Immature natural killer cell (primary cell): ENCODE measurements at regions not wholly inside any gene's neighbourhood (a gene's known extent, or its start where the extent isn't known, plus 50 kb on each side); places are given as distances from the start of the nearest gene placed in this dataset.

Experiments used
- DNase-seq, 3 donors: peaks; one replicate each; pipeline ENCODE4 v3.0.0; 2022; ENCODE audit warnings: mixed read lengths in 1 of 3
- H3K27ac Mint-ChIP-seq, 6 donors: one replicate each; pipeline ENCODE4 v1.8.0; 2020; ENCODE audit warnings: mixed read lengths in 6 of 6, mild to moderate bottlenecking in 5 of 6, inconsistent platforms in 4 of 6, moderate library complexity in 3 of 6
- H3K27me3 Mint-ChIP-seq, 3 donors: one replicate each; pipeline ENCODE4 v1.8.0; 2020 to 2021; ENCODE audit warnings: low read depth in 3 of 3, mild to moderate bottlenecking in 3 of 3, mixed read lengths in 3 of 3, moderate library complexity in 3 of 3, inconsistent platforms in 1 of 3
- H3K36me3 Mint-ChIP-seq, 3 donors: one replicate each; pipeline ENCODE4 v1.8.0; 2020; ENCODE audit warnings: mixed read lengths in 3 of 3, inconsistent platforms in 2 of 3, mild to moderate bottlenecking in 2 of 3
- H3K4me1 Mint-ChIP-seq, 2 donors: one replicate each; pipeline ENCODE4 v1.8.0; 2020; ENCODE audit warnings: inconsistent platforms in 2 of 2, mild to moderate bottlenecking in 2 of 2, mixed read lengths in 2 of 2, moderate library complexity in 1 of 2
- H3K4me3 Mint-ChIP-seq, 5 donors: one replicate each; pipeline ENCODE4 v1.8.0; 2020; ENCODE audit warnings: mild to moderate bottlenecking in 5 of 5, mixed read lengths in 5 of 5, inconsistent platforms in 3 of 5, moderate library complexity in 3 of 5
- H3K9me3 Mint-ChIP-seq, 6 donors: one replicate each; pipeline ENCODE4 v1.8.0; 2020; ENCODE audit warnings: mild to moderate bottlenecking in 6 of 6, mixed read lengths in 6 of 6, inconsistent platforms in 4 of 6, moderate library complexity in 3 of 6

DNA sequence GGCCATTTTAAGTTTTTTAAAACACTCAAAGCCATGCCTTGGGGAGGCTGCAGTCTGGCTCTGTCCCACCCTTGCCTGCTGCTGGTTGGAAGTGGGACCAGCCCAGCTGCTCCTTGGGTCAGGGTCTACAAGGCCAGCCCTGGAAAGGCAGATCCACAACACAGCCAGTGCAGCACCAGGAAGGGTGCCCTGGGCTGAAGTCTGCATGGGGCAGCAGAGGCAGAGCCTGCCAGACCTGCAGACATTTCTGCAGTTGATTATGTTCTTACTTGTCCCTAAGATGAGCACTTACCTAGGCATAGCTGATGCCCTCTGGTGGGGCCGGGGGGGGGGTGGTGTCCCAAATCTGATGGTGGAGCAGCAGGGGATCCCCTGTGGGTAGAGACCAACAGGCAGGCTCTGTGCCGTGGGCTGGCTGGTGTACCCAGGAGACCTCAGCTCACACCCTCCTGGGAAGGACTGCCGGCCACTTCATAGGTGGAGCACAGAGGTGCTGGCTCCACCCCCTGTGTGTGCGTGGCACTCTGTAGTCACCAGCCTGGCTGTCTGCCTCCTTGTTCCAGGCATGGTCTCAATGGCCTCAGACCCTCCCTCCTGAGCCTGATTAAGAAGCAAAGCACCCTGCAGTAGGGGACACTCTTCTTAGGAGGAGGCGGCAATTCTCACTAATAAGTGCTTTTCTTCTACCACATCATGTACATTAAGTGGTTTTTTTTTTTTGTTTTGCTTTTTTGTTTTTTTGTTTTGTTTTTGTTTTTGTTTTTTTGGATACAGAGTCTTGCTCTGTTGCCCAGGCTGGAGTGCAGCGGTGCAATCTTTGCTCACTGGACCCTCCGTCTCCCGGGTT lies 97.4 kb upstream of the KLF13 start:
- Mint-ChIP-seq H3K36me3 (peaks cover 0 to 4% (median 0%) of the 10 kb centered on the region in 3 donors), H3K27me3 (peaks cover 0 to 6% (median 5%) of the 10 kb centered on the region in 3 donors), H3K27ac (no peak overlapping the region), H3K9me3 (no peaks in the 10 kb centered on the region), H3K4me1 (peaks cover 5 to 13% of the 10 kb centered on the region in 2 donors), H3K4me3 (no peak overlapping the region)
- peak in 1 of 3 donors; percentile 10 for DNase-seq

GRCh38 chr15:31230630-31231485 lies 95.8 kb upstream of the KLF13 start:
- Mint-ChIP-seq H3K27me3 (peaks cover 0 to 5% (median 4%) of the 10 kb centered on the region in 3 donors), H3K4me1 (peaks cover 0 to 8% of the 10 kb centered on the region in 2 donors), H3K27ac (no peak overlapping the region), H3K4me3 (no peak overlapping the region), H3K36me3 (no peaks in the 10 kb centered on the region), H3K9me3 (no peaks in the 10 kb centered on the region)
- DNase-seq = no peak

DNA sequence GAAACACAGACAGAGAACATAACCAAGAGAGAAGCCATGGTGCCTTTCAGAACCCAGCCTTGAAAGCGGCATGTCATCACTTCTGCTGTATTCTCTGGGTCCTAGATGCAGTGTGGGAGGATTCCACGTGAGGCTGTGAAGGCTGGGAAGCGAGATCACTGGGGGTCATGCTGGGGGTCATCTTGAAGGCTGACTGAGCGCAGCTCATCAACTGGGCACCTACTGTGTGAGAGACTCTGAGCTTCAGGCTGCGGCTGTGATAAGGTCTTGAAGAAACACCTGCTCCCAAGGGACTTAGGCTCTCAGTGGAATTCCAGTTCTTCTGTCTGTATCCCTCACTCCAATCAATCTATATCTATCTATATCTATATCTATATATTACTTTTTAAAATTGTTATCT lies 91.8 kb upstream of the KLF13 start:
- H3K27me3 Mint-ChIP-seq = peaks cover 0 to 8% (median 2%) of the 10 kb centered on the region in 3 donors
- DNase-seq = no peak
- H3K4me3 Mint-ChIP-seq = no peak overlapping the region
- no peaks in the 10 kb centered on the region for H3K9me3 Mint-ChIP-seq
- H3K4me1 Mint-ChIP-seq = no peaks in the 10 kb centered on the region
- no peaks in the 10 kb centered on the region for H3K36me3 Mint-ChIP-seq
- no peak overlapping the region for H3K27ac Mint-ChIP-seq

- no peaks in the 10 kb centered on the region for H3K36me3 Mint-ChIP-seq
- DNase-seq = no peak
- no peak overlapping the region for H3K27ac Mint-ChIP-seq
- H3K27me3 Mint-ChIP-seq = peaks cover 0 to 8% (median 2%) of the 10 kb centered on the region in 3 donors
- no peaks in the 10 kb centered on the region for H3K4me1 Mint-ChIP-seq
- no peak overlapping the region for H3K4me3 Mint-ChIP-seq
- no peaks in the 10 kb centered on the region for H3K9me3 Mint-ChIP-seq
These were observed 91.1 kb upstream of the KLF13 start for GRCh38 chr15:31235311-31236183.

DNA sequence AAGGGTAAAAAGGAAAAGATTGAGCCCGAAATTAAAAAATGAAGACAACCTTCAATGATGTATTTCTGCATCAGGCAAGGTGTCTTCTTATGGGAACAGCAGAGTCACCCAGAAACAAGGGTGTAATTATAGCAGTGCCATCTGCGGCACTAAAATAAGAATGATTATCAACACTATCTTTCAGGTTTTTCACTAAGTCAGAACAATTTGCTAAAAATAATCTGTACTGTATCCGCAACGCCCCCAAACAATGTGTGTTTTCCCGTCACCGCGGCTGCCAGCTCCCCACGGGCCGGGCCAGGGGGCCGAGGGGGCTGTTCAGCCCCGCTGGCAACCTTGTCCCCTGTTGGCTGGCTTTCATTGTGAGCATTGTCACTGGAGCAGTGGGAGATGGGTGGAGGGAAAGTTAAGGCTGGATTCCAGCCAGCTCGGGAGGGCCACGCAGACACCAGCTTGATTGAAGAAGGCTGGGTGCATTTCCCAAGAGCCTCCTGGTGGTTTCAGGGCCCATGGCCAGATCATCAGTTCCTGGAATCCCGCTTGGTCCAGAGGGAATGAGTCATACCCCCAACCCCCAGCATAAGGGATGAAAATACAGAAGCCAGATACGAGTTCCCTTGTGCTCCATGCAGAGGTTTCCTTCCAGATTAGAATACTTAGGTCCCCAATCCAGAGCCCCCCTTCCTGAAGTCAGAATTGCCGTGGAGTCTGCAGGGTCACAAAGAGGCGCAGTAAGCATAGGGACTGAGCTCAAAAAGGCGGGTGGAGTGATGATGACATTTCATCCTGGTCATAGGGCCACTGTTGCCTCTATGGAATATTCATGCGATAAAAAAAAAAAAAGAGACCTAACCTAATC lies 90.2 kb upstream of the KLF13 start:
- H3K36me3 Mint-ChIP-seq = no peaks in the 10 kb centered on the region
- no peak overlapping the region for H3K4me3 Mint-ChIP-seq
- H3K4me1 Mint-ChIP-seq = peaks cover 0 to 3% of the 10 kb centered on the region in 2 donors
- H3K27ac Mint-ChIP-seq = no peak overlapping the region
- peaks cover 0 to 5% (median 2%) of the 10 kb centered on the region in 3 donors for H3K27me3 Mint-ChIP-seq
- no peak for DNase-seq
- H3K9me3 Mint-ChIP-seq = no peaks in the 10 kb centered on the region

DNA sequence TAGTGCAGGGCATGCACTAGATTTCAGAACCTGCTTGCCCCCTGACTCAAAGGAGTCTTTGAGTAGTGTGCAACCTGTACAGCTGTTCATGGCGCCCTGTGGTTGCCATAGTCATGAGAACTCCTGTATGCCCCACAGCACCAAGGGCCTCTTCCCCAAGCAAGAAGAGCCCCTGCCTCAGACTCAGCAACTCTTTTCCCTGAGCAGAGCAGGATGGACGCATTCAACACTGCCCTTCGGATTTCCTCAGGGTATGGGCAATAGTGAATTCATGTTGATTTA lies 89.7 kb upstream of the KLF13 start:
- Mint-ChIP-seq H3K9me3 (no peaks in the 10 kb centered on the region), H3K27ac (no peak overlapping the region), H3K4me1 (peaks cover 5 to 9% of the 10 kb centered on the region in 2 donors), H3K27me3 (peaks cover 0 to 5% (median 2%) of the 10 kb centered on the region in 3 donors), H3K36me3 (no peaks in the 10 kb centered on the region), H3K4me3 (no peak overlapping the region)
- no peak for DNase-seq

DNA sequence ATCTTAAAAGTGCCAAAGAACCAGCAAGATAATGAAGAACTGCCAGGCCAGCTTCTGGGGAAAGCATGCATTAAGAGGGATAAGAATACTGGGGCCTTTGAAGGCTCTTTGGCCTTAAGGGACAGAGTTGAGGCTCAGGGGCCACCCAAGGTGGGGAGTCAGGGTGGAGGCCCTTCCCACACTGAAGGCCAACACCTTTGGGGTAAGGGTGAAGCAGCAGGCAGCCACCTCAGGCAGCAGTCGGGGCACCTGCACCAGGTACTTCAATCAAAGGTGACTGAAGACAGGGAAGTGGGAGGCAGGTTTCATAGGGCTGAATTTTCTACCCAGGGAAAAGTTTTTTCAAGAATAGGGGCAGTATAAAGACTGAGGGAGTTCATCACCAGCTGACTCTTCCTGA lies 87.7 kb upstream of the KLF13 start:
- Mint-ChIP-seq H3K36me3 (no peaks in the 10 kb centered on the region), H3K4me1 (peaks cover 9 to 12% of the 10 kb centered on the region in 2 donors), H3K27ac (peak overlapping the region in 3 of 6 donors; percentile 10 to 58 (median 10)), H3K9me3 (no peaks in the 10 kb centered on the region), H3K27me3 (peaks cover 0 to 3% (median 2%) of the 10 kb centered on the region in 3 donors), H3K4me3 (no peak overlapping the region)
- DNase-seq = no peak

- Mint-ChIP-seq H3K4me3 (no peak overlapping the region), H3K27me3 (peaks cover 0 to 4% (median 3%) of the 10 kb centered on the region in 3 donors), H3K9me3 (no peaks in the 10 kb centered on the region), H3K36me3 (no peaks in the 10 kb centered on the region), H3K4me1 (peaks cover 9 to 12% of the 10 kb centered on the region in 2 donors), H3K27ac (peak overlapping the region in 1 of 6 donors; percentile 31)
- DNase-seq = no peak
These were observed 87.2 kb upstream of the KLF13 start for GRCh38 chr15:31239409-31239808.

- H3K27me3 Mint-ChIP-seq = peaks cover 0 to 4% (median 3%) of the 10 kb centered on the region in 3 donors
- peak in 2 of 3 donors; percentile 39 to 57 for DNase-seq
- peak overlapping the region in 1 of 5 donors; percentile 61 for H3K4me3 Mint-ChIP-seq
- no peaks in the 10 kb centered on the region for H3K36me3 Mint-ChIP-seq
- H3K9me3 Mint-ChIP-seq = no peaks in the 10 kb centered on the region
- peaks cover 9 to 12% of the 10 kb centered on the region in 2 donors for H3K4me1 Mint-ChIP-seq
- H3K27ac Mint-ChIP-seq = peak overlapping the region in 5 of 6 donors; percentile 2 to 84 (median 57)
These were observed 84.6 kb upstream of the KLF13 start for GRCh38 chr15:31241888-31242522.

- Mint-ChIP-seq H3K4me1 (peaks cover 9 to 12% of the 10 kb centered on the region in 2 donors), H3K4me3 (no peak overlapping the region), H3K27ac (no peak overlapping the region), H3K36me3 (no peaks in the 10 kb centered on the region), H3K27me3 (peaks cover 0 to 7% (median 1%) of the 10 kb centered on the region in 3 donors), H3K9me3 (no peaks in the 10 kb centered on the region)
- no peak for DNase-seq
These were observed 82.7 kb upstream of the KLF13 start for GRCh38 chr15:31243895-31244294.

DNA sequence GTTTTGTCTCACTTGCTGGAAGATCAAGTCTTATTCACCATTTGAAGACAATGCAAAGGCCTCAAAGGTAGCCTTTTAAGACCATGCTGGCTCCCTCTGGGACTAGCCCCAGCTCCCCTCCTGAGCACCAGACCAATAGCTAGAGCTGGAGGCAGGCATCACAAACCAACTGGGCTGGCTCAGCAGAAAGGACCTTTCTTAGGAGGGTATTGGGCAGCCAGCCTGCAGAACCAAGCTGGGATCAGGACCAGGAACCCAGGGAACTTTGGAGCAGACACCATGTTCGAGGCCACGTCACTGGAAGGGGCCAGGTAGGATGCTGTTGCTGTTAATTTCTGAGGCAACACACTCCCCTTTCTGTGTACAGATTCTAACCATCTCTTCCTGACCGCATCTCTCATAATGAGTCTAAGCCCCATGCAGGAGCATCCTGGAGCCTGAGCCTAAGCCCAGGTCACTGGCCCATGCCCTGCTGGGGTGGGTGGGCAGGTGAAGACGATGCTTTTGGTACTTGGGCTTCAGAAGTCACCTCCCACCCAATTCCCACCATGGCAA lies 81.4 kb upstream of the KLF13 start:
- no peaks in the 10 kb centered on the region for H3K36me3 Mint-ChIP-seq
- H3K9me3 Mint-ChIP-seq = no peaks in the 10 kb centered on the region
- no peak for DNase-seq
- no peak overlapping the region for H3K27ac Mint-ChIP-seq
- peaks cover 9 to 12% of the 10 kb centered on the region in 2 donors for H3K4me1 Mint-ChIP-seq
- no peak overlapping the region for H3K4me3 Mint-ChIP-seq
- H3K27me3 Mint-ChIP-seq = peaks cover 0 to 7% (median 0%) of the 10 kb centered on the region in 3 donors

DNA sequence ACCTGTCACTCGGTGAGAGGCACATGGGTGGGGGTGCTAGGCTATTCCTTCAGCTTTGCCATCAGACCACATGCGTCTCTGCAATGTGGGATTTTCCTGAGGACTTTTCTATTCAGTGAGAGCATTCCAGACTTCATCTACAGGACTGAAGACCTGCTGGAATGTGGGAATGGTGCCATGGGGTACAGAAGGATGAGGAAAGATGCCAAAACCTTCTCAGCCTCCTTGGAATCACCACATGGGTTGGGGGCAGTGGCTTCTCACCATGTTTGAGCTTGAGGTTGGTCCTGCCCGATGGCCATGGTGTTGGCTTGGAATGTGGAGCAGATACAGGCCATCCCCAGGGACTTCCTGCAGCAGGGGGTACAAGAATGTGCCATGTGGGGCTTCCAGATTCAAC lies 80.9 kb upstream of the KLF13 start:
- Mint-ChIP-seq H3K27ac (no peak overlapping the region), H3K4me1 (peaks cover 9 to 12% of the 10 kb centered on the region in 2 donors), H3K27me3 (peaks cover 0 to 7% (median 0%) of the 10 kb centered on the region in 3 donors), H3K9me3 (no peaks in the 10 kb centered on the region), H3K4me3 (no peak overlapping the region), H3K36me3 (no peaks in the 10 kb centered on the region)
- no peak for DNase-seq
